ENCODE measurements at regions not wholly inside any gene's neighbourhood (a gene's known extent, or its start where the extent isn't known, plus 50 kb on each side); places are given as distances from the start of the nearest gene placed in this dataset.

- no peak for TF ChIP-seq CTCF (conservative IDR thresholded peaks at IDR 0.05; ENCODE audit: low read length)
- no peak for TF ChIP-seq EZH2phosphoT487 (IDR thresholded peaks at IDR 0.05; ENCODE audit: borderline replicate concordance, low read depth, low read length)
Observed at GRCh38 chr4:98801259-98801725, 127.6 kb downstream of the EIF4E start.
